ENCODE measurements at regions not wholly inside any gene's neighbourhood (a gene's known extent, or its start where the extent isn't known, plus 50 kb on each side); places are given as distances from the start of the nearest gene placed in this dataset.

- Mint-ChIP-seq H3K27ac (no peak overlapping the region), H3K27me3 (peaks cover 7% of the 10 kb centered on the region), H3K4me1 (ENCODE audit: low read depth) (peaks cover 4% of the 10 kb centered on the region), H3K4me3 (ENCODE audit: low read depth) (no peak overlapping the region), H3K36me3 (ENCODE audit: insufficient read depth) (no peaks in the 10 kb centered on the region), H3K9me3 (ENCODE audit: low read depth) (no peaks in the 10 kb centered on the region)
- DNase-seq (ENCODE audit: low spot score, unreplicated experiment), result no peak
- TF ChIP-seq CTCF (IDR thresholded peaks at IDR 0.05; ENCODE audit: unreplicated experiment), result no peak
Measured at GRCh38 chr13:99883805-99884204, 87.8 kb downstream of the ZIC5 start.

GRCh38 chr13:99878921-99879610, 92.5 kb downstream of the ZIC5 start:
- no peaks in the 10 kb centered on the region for H3K4me1 Mint-ChIP-seq (ENCODE audit: low read depth)
- TF ChIP-seq CTCF (IDR thresholded peaks at IDR 0.05; ENCODE audit: unreplicated experiment), result no peak
- DNase-seq (ENCODE audit: low spot score, unreplicated experiment), result no peak
- no peak overlapping the region for H3K27ac Mint-ChIP-seq
- H3K9me3 Mint-ChIP-seq (ENCODE audit: low read depth), result no peaks in the 10 kb centered on the region
- no peaks in the 10 kb centered on the region for H3K36me3 Mint-ChIP-seq (ENCODE audit: insufficient read depth)
- H3K4me3 Mint-ChIP-seq (ENCODE audit: low read depth), result no peak overlapping the region
- H3K27me3 Mint-ChIP-seq, result peaks cover 9% of the 10 kb centered on the region

DNA sequence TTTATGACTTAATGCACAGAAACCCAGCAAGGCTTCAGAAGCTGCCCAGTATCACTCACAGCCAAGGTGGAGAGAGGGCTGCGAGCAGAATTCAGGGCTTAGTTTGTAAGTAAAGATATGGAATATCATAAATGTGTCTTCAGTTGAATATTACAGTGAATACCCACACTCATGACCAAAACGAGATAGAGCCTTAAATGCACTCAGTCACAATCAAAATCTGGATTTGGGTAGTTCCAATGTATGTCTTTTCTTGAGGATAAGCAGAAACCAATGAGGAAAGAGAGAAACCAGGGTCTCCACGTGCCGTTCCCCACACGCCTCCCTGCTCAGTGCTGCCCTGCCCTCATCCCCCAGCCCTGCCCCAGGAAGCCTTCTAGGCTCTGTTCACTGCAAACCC, 94.9 kb downstream of the ZIC5 start:
- Mint-ChIP-seq H3K4me3 (ENCODE audit: low read depth) (no peak overlapping the region), H3K27ac (no peak overlapping the region), H3K4me1 (ENCODE audit: low read depth) (no peaks in the 10 kb centered on the region)

DNA sequence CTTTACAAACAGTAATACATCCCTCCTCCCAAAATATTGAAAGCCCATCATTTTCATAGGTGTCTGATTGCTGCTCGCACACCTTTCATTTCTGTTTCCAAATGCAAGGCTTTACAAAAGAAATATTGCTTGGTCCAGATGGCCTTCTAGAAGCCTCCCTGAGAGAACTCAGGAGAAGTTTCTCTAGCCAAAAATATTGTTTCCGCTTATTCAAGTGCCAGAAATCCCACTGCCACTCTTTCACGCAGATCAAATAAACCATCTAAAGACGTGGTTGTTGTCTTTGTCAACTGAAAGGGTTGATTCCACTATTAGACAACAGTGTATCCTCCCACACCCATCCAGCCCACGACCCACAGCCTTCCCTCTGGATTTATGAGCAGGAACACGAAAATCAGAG, 96.2 kb downstream of the ZIC5 start:
- Mint-ChIP-seq H3K27me3 (peaks cover 9% of the 10 kb centered on the region), H3K27ac (no peak overlapping the region), H3K4me3 (ENCODE audit: low read depth) (no peak overlapping the region), H3K9me3 (ENCODE audit: low read depth) (no peaks in the 10 kb centered on the region), H3K36me3 (ENCODE audit: insufficient read depth) (no peaks in the 10 kb centered on the region), H3K4me1 (ENCODE audit: low read depth) (peaks cover 12% of the 10 kb centered on the region)
- no peak for DNase-seq (ENCODE audit: low spot score, unreplicated experiment)
- no peak for TF ChIP-seq CTCF (IDR thresholded peaks at IDR 0.05; ENCODE audit: unreplicated experiment)

More for the DNA sequence above, 94.9 kb downstream of the ZIC5 start:
- no peak for TF ChIP-seq CTCF (IDR thresholded peaks at IDR 0.05; ENCODE audit: unreplicated experiment)
- Mint-ChIP-seq H3K36me3 (ENCODE audit: insufficient read depth) (no peaks in the 10 kb centered on the region), H3K27me3 (peaks cover 9% of the 10 kb centered on the region), H3K9me3 (ENCODE audit: low read depth) (no peaks in the 10 kb centered on the region)
- no peak for DNase-seq (ENCODE audit: low spot score, unreplicated experiment)

GRCh38 chr13:99873832-99874430, 97.6 kb downstream of the ZIC5 start:
- Mint-ChIP-seq H3K27ac (no peak overlapping the region), H3K27me3 (peaks cover 6% of the 10 kb centered on the region), H3K4me1 (ENCODE audit: low read depth) (peaks cover 15% of the 10 kb centered on the region), H3K4me3 (ENCODE audit: low read depth) (no peak overlapping the region), H3K36me3 (ENCODE audit: insufficient read depth) (no peaks in the 10 kb centered on the region), H3K9me3 (ENCODE audit: low read depth) (no peaks in the 10 kb centered on the region)
- TF ChIP-seq CTCF (IDR thresholded peaks at IDR 0.05; ENCODE audit: unreplicated experiment), result no peak
- DNase-seq (ENCODE audit: low spot score, unreplicated experiment), result no peak
